GM21723 (cell line): ENCODE measurements at regions not wholly inside any gene's neighbourhood (a gene's known extent, or its start where the extent isn't known, plus 50 kb on each side); places are given as distances from the start of the nearest gene placed in this dataset.
"Not testable (repeated sequence)": the region's sequence is repeated elsewhere in the genome, so short reads cannot be mapped to it uniquely, and the experiment has no call there.

Experiments
- ATAC-seq: cut with Tn5 transposase; IDR thresholded peaks from one replicate; pipeline ENCODE4 v1.9.1; 2021; ENCODE audit warnings: mild to moderate bottlenecking, moderate library complexity; ENCODE audit not compliant: unreplicated experiment

DNA sequence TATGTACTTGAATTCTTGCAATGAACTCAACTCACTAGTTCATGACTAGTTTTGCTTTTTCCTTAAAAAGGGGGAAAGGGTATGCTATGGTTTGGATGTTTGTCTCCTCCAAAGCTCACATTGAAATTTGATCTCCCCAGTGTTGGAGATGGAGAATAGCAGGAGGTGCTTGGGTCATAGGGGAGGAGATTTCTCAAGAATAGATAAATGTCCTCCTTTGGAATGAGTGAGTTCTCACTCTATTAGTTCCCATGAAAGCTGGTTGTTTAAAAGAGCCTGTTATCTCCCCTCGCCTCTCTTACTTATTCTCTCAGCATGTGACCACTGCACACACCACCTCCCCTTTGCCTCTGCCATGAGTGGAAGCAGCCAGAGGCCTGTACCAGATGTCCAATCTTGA is 109.4 kb upstream of the INTU start:
- ATAC-seq, result no peak

DNA sequence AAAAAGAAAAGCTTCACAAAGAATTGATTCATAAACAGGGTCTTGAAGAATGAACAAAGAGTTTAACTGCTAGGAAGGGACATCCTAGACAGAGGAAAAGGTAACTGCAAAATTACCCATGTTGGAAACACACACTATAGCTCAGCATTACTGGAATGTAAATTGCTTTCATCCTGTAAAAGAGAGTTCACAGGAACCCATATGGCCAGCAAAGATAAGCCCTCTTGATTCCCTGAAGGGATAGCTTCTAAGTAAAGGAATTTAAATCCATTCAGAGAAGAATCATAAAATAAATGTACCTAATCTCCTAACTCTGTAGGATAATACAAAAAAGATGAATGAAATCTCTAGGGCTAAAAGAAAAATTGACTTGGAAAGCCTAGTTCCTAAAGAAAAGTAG is 107.1 kb upstream of the INTU start:
- no peak for ATAC-seq

DNA sequence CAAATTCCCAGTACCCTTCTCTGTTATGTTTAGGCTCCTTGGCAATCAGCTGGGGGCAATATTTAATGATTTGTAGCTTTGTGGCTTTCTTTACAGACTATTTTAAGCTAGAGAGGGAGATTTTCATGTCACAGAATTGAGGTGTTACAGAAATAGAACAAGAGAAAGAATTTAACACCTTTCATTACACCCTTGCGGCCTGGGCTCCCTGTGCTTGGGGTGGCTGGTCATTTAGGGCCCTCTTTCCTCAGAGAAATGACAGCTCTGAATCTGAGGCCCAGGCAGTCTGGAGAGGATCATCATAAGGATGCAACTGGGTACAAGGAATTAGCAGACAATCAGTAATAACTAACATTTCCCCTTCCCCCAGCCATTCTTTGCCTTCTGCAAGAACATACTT is 104.5 kb upstream of the INTU start:
- ATAC-seq, result no peak

DNA sequence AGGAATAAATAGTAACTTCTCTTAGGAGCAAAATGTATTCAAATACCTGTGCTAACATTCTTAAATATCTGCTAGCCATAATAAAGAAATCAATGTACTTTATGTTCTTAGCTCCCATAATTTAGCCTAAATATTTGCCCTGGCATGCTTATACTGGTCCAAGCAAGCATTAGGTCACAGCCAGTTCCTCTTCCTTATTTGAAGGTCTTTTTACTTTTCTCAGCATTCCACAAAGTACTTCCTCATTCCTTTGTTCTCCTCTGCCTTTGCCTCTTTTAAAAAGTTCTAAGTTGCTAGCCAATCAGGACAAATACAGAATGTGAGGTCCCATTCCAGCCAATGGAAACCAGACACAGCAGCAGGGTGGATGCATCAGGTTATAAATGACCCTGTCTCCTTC is 102.9 kb upstream of the INTU start:
- not testable (repeated sequence) for ATAC-seq

DNA sequence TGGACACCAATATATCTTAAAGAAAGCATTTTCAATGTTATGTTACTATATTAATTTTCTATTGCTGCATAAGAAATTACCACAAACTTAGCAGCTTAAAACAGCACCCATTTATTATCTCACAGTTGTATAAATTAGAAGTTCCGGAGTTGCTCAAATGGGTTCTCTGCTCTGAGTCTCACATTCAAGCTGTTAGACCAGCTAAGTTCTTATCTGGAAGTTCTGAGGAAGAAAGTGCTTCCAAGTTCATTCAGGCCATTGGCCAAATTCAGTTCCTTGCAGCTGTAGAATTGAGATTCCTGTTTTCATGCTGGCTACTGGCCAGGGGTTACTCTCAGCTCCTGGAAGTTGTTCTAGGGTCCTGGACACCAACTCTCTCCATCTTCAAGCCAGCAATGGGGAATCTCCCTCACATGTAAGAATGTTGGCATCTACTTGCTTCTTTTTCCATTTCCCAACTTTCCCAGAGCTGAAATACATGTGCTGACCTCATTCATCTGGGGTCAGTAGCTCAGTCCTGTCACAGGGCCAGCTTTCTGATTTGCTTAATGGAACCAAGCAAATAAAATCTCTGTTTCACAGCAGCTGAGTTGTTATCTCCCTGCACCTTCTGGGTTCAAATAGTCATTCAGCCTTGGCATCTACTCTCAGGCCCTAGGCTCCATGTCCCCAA is 99.6 kb upstream of the INTU start:
- no peak for ATAC-seq

DNA sequence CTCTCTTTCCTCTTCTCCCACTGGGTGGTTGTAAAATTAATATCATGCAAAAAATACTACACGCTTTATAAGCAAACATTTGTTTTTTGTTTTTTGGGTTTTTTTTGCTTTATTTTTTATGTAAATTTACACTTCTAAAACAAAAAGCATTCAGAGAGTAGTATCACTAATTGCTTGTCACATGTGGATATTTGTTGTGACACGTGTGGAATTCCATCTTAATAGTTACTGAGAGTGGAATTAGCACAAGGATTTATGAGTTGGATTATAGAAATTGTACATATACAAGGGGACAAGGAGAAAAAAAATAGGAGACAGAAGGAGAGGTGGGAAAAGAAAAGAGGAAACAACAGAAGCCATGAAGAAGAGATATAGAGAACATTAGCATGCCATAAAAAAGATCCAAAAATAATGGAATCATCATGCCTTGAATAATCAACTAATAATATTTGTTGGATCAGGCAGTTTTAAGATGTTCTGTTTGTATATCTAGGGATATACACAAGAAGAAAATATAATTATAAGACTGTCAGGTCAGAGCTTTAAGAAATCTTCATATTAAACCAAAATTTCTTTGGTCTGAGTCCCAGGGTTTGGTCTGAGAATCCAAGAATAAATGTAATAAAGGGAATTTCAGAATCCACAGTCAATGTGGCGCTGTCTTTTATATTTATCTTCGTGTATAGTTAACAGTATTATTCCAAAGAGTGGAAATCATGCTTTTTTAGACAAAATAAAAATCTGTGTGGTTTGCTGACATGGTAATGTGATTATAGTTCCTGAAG is 98.5 kb upstream of the INTU start:
- ATAC-seq, result no peak

DNA sequence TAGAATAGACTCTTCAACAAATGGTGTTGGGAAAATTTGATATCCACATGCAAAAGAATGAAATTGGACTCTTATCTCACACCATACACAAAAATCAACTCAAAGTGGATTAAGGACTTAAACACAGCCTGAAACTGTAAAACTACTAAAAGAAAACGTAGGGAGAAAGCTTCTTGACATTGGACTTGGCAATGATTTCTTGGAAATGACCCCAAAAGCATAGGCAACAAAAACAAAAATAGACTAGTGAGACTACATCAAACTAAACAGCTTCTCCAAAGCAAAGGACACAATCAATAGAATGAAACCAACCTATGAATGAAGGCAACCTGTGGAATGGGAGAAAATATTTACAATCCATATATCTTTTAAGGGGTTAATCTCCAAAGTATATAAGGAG is 94.7 kb upstream of the INTU start:
- ATAC-seq, result no peak

DNA sequence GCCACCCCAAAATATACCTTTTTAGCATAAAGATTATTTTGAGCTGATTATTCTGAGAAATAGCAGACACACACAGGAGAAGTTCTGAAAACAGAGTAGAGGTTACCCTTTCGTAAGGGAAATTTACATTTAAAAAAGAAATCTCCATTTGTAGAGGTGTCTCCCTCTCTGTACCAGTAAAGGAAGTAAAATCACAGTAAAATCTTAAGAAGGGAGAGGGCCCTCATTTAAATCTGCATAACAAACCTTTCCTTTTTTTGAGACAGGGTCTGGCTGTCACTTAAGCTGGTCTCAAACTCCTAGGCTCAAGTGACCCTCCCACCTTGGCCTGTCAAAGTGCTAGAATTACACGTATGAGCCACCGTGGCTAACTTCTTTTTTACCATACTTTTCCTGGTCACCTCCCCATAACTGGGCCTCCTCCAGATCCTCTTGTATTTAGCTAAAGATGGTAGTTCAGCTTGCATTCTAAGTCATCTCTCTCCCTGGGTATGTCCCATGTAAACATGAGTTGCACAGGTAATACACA is 92.2 kb upstream of the INTU start:
- no peak for ATAC-seq

DNA sequence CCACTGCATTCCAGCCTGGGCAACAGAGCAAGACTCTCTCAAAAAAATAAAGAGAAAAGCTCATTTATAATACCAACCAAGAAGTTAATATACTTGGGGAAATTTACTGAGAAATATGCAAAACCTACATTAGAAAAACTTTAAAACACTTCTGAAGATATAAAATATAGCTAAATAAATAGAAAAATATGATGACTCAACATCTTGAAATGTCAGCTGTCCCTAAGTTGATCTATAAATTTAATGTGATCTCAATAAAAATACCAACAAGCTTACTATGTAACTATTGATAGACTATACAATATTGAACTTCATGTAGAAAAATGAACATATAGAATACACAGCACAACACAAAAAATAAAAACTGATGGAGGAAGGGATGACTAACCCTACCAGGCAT is 87.5 kb upstream of the INTU start:
- no peak for ATAC-seq

DNA sequence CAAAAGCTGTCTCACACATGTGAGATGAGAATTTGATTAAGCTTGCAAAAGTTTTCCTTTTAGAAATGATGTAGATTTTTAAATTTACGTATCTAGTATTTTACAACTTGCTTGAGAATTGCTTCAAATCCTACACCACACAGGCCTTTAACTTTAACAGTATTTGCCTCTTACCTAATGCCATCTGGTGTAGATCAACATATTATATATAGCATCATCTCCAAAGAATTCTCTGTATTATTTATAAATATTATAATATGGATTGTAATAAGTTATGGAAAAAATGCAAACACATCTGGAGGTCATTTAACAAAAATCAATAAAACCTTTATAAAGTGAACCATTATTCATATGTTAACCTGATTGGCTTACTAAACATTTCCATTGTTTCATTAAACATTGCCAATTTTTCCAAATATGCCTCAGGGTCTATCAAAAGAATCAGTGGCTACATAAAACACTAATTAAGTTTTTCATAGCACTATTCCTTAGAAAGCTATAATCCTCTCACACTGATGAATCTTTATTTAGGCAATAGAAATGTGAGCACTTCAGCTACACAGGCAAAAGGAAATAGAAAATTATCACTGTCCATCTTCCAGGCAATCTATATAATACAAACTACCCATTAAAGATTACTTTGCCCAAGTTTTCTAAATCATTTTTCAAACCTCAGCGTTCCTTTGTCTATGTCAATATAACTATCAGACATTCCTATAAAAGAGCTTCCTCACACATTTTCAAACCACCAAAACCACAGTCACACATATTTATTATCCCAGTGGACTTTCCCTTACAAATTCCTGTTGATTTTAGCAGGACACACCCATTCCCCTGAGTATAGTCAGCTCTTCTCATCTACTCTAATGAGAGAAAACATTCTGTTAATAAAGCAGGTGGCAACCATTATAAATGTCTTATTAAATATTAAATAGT is 83.5 kb upstream of the INTU start:
- ATAC-seq, result no peak

DNA sequence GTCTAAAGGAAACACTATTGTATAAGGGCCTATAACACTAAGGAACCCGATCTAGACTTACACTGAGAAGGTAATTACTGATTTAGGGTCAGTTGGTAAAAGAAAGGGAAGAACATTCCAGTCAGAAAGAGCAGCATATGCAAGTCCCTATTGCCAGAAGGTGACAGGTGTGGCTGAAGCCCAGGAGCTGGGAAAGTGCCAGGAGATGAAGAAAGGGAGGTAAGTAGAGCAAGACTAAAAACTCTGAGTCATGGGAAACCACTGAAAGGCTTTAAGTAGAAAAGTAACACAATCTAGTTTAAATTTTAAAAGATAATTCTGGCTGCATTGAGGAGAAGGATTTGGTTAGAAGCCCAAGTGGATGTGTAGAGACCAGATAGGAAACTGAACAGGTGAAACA is 77.7 kb upstream of the INTU start:
- ATAC-seq, result no peak

DNA sequence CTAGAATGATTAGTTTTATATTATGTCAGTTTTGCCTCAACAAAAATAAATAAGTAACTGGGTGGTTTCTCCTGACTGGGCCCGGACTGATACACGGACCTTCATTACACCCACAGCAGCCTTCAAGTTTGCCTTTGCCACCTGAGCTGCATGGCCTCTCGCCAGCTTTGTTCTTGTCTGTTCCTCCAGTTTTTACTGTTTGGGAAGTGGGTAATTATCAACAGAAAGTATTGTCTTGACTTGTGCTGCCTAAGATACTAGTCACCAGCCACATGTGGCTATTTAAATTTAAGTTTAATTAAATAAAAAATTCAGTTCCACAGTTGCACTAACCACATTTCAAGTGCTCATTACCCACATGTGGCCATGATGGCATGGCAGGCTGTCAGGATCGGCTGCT is 74.7 kb upstream of the INTU start:
- ATAC-seq, result no peak

DNA sequence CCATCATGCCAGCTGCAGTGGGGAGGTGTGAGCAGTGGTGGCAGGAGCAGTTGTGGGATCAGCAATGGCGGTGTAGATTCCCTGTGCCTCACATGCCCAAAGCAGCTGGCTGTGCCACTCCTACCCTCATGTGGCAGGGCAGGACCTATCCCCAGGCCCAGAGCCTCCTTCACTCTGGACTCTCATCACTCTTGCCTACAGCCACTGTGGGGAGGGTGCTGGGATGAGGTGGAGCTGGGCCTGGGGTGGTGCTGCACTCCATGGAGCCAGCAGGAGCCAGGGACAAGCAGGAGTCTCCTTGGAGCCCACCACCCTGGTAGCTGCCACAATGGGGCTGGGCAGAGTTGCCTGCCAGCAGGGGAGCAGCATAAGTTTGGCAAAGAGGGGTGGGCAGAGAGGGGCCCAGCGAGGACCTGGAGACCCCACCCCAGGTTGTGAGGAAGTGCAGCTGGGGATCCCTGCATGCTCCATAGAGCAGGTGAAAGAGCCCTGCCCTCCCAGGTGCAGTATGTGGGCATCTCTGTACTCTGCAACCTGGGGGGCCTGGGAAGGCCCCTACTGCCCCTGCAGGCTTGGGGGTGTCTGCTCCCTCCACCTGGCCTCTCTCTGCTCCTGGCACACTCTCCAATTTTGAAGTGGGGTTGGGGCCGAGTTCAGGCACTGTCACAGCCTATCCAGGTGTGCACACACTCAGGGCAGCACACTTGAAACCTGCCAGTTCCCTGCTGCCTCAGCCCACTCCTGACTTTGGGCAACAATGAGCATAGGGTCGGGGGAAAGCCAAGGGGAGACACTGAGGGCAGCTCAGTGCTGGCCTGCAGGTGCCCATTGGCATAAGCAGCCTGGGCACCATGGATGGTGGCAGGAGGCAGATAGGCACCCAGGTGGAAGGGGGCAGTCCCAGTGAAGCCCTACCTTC is 74.0 kb upstream of the INTU start:
- no peak for ATAC-seq

DNA sequence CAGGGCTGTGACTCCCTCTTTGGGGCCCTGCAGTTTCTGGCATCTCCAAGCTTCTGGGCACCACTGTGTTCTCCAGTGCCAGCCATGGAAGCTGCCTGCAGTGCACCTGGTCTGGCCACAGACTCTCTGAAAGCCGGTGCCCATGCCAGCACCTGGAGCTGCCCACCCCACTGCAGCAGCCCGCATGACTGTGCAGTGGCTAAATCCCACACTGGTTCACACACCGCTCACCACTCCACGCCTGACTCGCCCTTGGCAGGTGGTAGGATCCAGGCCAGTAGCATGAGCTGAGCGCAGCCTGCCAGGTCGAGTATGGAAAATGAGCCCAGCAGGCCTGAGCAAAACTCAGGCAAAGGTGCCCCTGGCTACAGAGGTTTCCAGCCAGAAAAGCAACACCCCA is 72.8 kb upstream of the INTU start:
- ATAC-seq, result no peak

DNA sequence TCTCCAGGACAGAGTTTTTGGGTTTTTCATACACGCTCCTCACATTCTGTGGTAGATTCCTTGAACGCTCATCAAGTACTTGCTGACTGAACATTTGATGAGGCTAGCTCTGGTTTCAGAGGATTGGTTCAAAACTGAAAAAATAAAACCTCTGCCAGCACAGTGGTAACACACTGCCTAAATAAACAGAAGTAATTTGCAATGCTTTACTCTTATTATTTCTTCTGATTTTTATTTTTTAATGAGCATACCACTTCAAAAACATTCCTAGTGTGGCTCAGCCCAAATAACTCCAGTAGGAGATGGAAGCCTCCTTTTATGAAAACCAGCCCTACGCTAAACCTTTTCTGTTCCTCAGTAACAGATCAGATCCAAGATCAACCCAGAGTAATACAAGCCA is 72.0 kb upstream of the INTU start:
- no peak for ATAC-seq

DNA sequence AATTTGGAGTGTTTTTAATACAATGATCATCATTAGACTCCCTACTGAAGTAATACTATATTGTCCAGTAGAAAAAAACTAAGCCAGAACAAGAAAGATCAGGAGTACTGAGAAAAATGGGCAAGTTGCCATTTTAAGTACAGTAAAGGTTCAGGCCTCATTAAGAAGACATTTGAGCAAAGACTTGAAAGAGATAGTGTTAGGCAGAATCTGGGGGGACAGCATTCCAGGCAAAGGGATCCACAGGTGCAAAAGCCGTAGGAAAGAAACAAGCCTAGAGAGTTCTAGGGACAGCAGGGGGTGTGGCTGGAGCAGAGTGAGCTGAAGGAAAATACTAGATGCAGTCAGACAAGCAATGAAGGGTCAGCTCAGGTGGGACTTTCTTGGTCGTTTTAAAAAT is 58.1 kb upstream of the INTU start:
- no peak for ATAC-seq

DNA sequence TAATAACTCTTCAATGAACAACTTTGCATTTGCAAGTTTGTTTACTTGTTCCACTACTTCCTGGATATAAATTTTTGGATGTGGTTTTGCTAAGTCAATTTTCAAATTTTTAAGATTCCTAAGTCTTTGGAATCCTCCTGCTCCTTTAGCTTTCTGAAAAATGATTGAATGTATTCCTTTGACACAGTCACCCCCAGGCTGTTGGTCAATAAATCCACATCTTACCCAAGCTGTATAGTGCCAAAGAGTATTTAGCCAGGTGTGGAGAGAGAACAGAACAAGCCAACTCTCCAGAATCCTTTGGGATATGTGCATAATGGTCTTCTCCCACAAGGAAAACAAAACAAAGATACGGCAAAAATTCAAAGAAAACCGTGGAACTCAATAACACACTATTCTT is 56.9 kb upstream of the INTU start:
- no peak for ATAC-seq

DNA sequence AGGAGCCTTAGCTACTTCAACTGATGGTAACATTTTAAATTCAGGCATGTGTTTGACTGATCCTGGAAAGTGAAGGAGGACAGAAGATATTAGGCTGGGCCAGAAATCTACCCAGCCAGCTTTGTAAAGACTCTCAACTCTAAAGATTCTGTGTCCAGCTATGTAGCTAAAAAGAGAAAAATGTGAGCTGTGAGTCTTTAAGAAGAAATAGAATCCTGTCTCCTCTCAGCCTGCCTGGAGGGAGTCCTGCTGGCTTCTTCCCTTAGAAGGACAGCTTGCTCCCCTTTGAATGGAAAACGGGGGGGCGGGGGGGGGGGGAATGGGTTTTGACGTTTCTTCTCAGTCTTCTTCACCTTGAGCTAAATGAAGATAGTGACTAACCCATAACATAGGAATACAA is 54.3 kb upstream of the INTU start:
- no peak for ATAC-seq

DNA sequence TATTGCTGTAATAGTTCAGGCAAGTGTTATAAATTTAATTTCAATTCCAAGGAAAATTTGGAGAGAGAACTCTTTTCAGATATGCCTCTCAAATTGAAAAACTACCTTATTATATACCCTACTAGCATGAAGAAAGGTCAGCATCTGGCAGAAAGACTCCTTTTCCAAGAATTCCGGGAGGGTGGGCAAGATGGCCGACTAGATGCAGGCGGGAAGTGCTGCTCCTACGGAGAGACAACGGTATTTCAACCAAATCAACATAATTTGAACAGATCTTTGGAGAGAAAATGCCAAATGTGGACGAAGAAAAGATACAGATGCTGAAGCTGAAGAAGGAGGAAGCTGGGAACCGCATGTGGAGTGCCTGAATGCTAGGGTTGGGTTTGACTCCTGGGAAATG is 53.8 kb upstream of the INTU start:
- ATAC-seq, result no peak

DNA sequence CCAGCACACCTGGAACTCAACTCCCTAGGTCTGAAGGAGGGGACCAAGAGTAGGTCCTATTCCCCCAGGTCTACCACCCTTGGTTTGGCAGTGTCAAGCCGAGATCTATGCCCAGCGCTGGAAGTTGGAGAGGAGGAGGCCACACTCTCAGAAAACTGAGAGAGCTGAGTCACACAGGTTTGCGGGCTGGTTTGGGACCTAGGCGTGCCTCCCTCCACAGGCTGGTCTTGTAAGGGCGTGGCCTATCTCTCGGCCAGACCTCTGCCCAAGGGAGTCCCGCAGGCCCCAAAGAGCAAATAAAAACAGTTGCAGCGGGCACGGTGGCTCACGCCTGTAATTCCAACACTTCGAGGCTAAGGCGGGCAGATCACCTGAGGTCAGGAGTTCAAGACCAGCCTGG is 52.9 kb upstream of the INTU start:
- ATAC-seq, result no peak
